ENCODE measurements at regions not wholly inside any gene's neighbourhood (a gene's known extent, or its start where the extent isn't known, plus 50 kb on each side); places are given as distances from the start of the nearest gene placed in this dataset.

- no peak for TF ChIP-seq CTCF (IDR thresholded peaks at IDR 0.05 in 2 of 3, conservative IDR thresholded peaks at IDR 0.05 in 1 of 3; ENCODE audit: control insufficient read depth in 2 of 3, extremely low read depth in 1 of 3, insufficient read depth in 1 of 3, low read depth in 3 of 3, low read length in 3 of 3)
- no peak for TF ChIP-seq ZNF687 (IDR thresholded peaks at IDR 0.05)
- no peak for TF ChIP-seq ZNF274 (IDR thresholded peaks at IDR 0.05; ENCODE audit: insufficient read depth, insufficient read length)
- TF ChIP-seq POLR2A (IDR thresholded peaks at IDR 0.05; ENCODE audit: low read depth, low read length): no peak
- TF ChIP-seq REST (IDR thresholded peaks at IDR 0.05; ENCODE audit: low read depth, low read length): no peak
- no peak for TF ChIP-seq SIX5 (IDR thresholded peaks at IDR 0.05; ENCODE audit: low read depth, low read length, severe bottlenecking)
- TF ChIP-seq GABPA (IDR thresholded peaks at IDR 0.05; ENCODE audit: low read depth): no peak
- TF ChIP-seq CBFB (IDR thresholded peaks at IDR 0.05; ENCODE audit: low read depth): no peak
- TF ChIP-seq ZNF384 (IDR thresholded peaks at IDR 0.05; ENCODE audit: borderline replicate concordance, low read depth, low read length): no peak
- TF ChIP-seq KAT2A (conservative IDR thresholded peaks at IDR 0.05; ENCODE audit: control insufficient read depth, low read depth, low read length): no peak
- no peak for TF ChIP-seq JUNB (IDR thresholded peaks at IDR 0.05)
These were observed 513.6 kb upstream of the CDH8 start for GRCh38 chr16:62549875-62550274.
